ENCODE measurements at regions not wholly inside any gene's neighbourhood (a gene's known extent, or its start where the extent isn't known, plus 50 kb on each side); places are given as distances from the start of the nearest gene placed in this dataset.
"Not testable (repeated sequence)": the region's sequence is repeated elsewhere in the genome, so short reads cannot be mapped to it uniquely, and the experiment has no call there.

DNA sequence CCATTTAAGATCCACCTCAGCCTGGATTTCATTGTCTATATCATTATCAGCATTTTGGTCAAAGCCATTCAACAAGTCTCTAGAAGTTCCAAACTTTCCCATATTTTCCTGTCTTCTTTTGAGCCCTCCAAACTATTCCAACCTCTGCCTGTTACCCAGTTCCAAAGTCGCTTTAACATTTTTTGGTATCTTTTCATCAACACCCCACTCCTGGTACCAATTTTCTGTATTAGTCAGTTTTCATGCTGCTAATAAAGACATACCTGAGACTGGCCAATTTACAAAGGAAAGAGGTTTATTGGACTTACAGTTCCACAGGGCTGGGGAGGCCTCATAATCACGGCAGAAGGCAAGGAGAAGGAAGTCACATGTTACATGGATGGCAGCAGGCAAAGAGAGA is 982.9 kb downstream of the TAF11L14 start:
- TF ChIP-seq, protein P1, sequence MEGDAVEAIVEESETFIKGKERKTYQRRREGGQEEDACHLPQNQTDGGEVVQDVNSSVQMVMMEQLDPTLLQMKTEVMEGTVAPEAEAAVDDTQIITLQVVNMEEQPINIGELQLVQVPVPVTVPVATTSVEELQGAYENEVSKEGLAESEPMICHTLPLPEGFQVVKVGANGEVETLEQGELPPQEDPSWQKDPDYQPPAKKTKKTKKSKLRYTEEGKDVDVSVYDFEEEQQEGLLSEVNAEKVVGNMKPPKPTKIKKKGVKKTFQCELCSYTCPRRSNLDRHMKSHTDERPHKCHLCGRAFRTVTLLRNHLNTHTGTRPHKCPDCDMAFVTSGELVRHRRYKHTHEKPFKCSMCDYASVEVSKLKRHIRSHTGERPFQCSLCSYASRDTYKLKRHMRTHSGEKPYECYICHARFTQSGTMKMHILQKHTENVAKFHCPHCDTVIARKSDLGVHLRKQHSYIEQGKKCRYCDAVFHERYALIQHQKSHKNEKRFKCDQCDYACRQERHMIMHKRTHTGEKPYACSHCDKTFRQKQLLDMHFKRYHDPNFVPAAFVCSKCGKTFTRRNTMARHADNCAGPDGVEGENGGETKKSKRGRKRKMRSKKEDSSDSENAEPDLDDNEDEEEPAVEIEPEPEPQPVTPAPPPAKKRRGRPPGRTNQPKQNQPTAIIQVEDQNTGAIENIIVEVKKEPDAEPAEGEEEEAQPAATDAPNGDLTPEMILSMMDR (optimal IDR thresholded peaks at IDR 0.05 in 1 of 3, IDR thresholded peaks at IDR 0.05 in 1 of 3, conservative IDR thresholded peaks at IDR 0.05 in 1 of 3; ENCODE audit: extremely low read depth in 1 of 3, insufficient read depth in 2 of 3, low read length in 3 of 3), result not testable (repeated sequence)
- not testable (repeated sequence) for TF ChIP-seq EZH2 (IDR thresholded peaks at IDR 0.05; ENCODE audit: low read length)
